IPS-NIHi11 (cell line): ENCODE measurements at regions not wholly inside any gene's neighbourhood (a gene's known extent, or its start where the extent isn't known, plus 50 kb on each side); places are given as distances from the start of the nearest gene placed in this dataset.
"Not testable (repeated sequence)": the region's sequence is repeated elsewhere in the genome, so short reads cannot be mapped to it uniquely, and the experiment has no call there.

Source experiments
- DNase-seq: peaks from one replicate; pipeline ENCODE4 v3.0.0; 2012; ENCODE audit warnings: mixed read lengths, low spot score

GRCh38 chrX:143935601-143936000, 51.7 kb downstream of the UBE2NL start:
- DNase-seq, result no peak

- no peak for DNase-seq
These were observed 56.2 kb downstream of the UBE2NL start for GRCh38 chrX:143940119-143940518.

GRCh38 chrX:143945171-143945570, 61.3 kb downstream of the UBE2NL start:
- DNase-seq, result no peak

- DNase-seq, result no peak
These were observed 80.7 kb downstream of the UBE2NL start for GRCh38 chrX:143964549-143964948.

- DNase-seq, result no peak
These were observed 104.5 kb downstream of the UBE2NL start for GRCh38 chrX:143988356-143988755.

- no peak for DNase-seq
These were observed 110.3 kb downstream of the UBE2NL start for GRCh38 chrX:143994206-143994605.

GRCh38 chrX:143998261-143998660, 114.4 kb downstream of the UBE2NL start:
- DNase-seq, result no peak

- DNase-seq, result no peak
These were observed 122.9 kb downstream of the UBE2NL start for GRCh38 chrX:144006811-144007210.

GRCh38 chrX:144040793-144041192, 156.9 kb downstream of the UBE2NL start:
- DNase-seq, result no peak

GRCh38 chrX:144042271-144042670, 158.4 kb downstream of the UBE2NL start:
- no peak for DNase-seq

- no peak for DNase-seq
These were observed 191.6 kb downstream of the UBE2NL start for GRCh38 chrX:144075432-144075831.

- not testable (repeated sequence) for DNase-seq
These were observed 198.4 kb downstream of the UBE2NL start for GRCh38 chrX:144082237-144082636.

GRCh38 chrX:144089674-144090073, 205.8 kb downstream of the UBE2NL start:
- not testable (repeated sequence) for DNase-seq

GRCh38 chrX:144092116-144092515, 208.2 kb downstream of the UBE2NL start:
- DNase-seq, result not testable (repeated sequence)

GRCh38 chrX:144119490-144119889, 235.6 kb downstream of the UBE2NL start:
- DNase-seq, result not testable (repeated sequence)

GRCh38 chrX:144121566-144121965, 237.7 kb downstream of the UBE2NL start:
- DNase-seq, result not testable (repeated sequence)

- DNase-seq, result not testable (repeated sequence)
These were observed 243.8 kb downstream of the UBE2NL start for GRCh38 chrX:144127570-144128169.

GRCh38 chrX:144129511-144129910, 245.6 kb downstream of the UBE2NL start:
- not testable (repeated sequence) for DNase-seq

GRCh38 chrX:144130507-144130906, 246.6 kb downstream of the UBE2NL start:
- DNase-seq, result not testable (repeated sequence)

- not testable (repeated sequence) for DNase-seq
These were observed 247.2 kb downstream of the UBE2NL start for GRCh38 chrX:144131080-144131479.

- not testable (repeated sequence) for DNase-seq
These were observed 250.7 kb downstream of the UBE2NL start for GRCh38 chrX:144134448-144135119.

GRCh38 chrX:144154474-144154873, 270.6 kb downstream of the UBE2NL start:
- DNase-seq, result not testable (repeated sequence)

- DNase-seq, result not testable (repeated sequence)
These were observed 301.3 kb downstream of the UBE2NL start for GRCh38 chrX:144185197-144185596.

- DNase-seq, result not testable (repeated sequence)
These were observed 304.6 kb downstream of the UBE2NL start for GRCh38 chrX:144188489-144188888.
